GM18868 (cell line): ENCODE measurements at regions not wholly inside any gene's neighbourhood (a gene's known extent, or its start where the extent isn't known, plus 50 kb on each side); places are given as distances from the start of the nearest gene placed in this dataset.

Experiments used
- ATAC-seq: cut with Tn5 transposase; IDR thresholded peaks from one replicate; pipeline ENCODE4 v1.9.1; 2021; ENCODE audit warnings: mild to moderate bottlenecking, moderate library complexity; ENCODE audit not compliant: unreplicated experiment

DNA sequence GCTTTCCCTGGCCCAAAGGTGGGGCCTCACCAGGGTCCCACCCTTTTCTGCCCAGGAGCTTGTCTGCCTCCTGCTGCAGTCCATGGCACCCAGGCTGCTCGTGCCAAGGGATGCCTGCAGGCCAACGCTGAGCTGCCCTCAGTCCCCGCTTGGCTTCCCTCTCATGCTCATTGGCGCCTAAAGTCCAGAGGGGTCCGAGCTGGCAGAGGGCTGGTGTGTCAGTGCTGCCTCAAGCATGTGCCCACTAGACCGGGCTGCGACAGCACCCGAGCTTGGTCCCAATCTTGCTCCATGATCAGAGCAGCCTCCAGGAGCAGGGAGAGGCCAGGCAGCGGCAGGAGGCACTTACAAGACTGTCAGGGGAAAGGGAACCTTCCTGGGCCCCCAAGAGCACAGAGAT is 287.0 kb downstream of the ICOS start:
- no peak for ATAC-seq

DNA sequence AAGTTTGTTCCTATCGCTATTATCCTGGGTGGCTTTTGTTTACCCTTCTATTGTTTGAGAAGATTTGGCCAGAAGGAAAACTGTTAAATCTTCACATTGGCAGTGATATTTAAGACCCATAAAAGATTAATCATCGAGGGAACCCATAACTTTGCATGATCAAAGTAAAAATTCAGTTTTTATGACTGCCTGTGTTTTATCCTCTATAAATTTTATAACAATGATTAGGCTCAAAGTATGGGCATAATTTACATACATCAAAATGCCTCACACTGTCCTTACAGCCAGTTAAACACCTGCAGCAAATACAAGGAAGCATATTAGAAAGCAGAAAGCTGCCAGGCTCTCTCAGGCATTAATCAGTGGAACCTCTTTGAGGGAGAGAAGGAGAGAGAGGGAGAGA is 289.1 kb downstream of the ICOS start:
- no peak for ATAC-seq

DNA sequence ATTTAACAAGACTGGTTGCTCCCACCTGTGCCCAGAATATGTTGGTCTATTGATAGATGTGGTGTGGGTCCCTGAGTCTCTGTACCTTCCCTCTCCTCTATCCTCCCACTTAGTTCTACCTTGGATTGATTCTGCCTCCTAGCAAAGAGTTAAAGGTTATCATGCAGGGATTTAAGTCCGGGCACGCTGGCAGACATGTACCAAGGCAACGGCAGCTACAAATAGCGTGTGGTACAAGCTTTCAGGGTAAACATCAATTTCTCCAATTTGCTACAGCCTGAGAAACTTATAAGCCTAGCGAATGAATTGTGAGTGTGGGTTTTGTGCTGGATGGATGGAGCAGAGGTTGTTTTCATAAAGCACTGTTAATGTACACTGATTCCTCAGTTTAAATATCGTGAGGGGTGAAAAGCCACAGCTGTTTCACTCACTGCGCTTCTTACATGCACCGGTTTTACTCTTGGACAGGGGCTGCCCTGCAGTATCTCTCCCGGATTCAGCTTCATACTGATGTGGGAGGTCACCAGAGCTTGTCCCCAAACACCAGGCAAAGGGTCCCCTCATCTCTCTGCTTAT is 289.8 kb downstream of the ICOS start:
- no peak for ATAC-seq

DNA sequence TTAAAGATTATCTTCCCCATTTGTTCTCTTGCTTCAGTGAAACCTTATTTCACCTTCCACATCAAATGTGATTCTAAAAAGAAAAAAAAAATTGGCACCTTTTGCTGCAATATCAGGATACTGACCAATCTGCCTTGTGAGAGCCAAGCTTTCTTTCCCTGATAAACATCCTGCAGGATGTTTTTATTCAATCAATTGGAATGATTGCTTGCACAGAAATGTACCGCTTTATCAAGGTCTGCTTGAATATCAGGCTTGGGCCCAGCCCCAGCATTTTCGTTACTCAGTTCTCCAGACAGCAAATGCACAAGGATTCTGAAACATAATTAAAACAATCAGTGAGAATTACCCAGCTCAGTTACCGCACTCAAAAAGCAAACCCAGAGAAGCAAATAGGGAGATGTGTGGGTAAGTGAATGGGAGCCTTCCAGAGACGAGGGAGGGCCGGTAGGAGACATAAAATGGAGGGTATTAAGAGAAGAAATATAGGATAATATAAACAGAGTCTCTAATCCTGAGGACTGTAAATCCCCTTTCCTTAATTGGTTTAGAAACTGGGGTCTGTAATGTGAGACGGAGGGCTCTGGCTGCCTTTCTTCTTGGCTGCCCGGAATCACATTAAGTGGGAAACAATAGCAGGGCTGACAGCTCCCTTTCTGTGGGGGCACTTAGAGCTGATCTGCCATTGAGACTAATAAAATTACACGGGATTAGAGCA is 291.8 kb downstream of the ICOS start:
- ATAC-seq: no peak

DNA sequence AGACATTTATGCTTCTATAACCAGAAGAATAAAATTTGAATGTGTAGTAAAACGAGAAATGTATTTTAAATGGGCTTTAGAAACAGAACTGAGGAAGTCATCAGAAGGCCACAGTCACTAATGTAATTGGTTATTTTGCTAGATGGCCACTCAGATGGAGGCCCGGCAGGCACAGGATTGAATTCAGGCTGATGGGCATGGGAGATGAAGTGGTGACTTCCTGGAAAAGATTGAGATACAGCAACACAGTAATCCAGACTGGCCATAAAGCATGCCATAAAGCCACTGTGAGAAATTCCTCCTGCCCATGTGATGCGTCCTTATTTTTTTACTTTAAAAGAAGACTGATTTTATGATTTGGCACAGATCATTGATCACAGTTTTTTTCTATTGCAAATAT is 297.7 kb downstream of the ICOS start:
- no peak for ATAC-seq

DNA sequence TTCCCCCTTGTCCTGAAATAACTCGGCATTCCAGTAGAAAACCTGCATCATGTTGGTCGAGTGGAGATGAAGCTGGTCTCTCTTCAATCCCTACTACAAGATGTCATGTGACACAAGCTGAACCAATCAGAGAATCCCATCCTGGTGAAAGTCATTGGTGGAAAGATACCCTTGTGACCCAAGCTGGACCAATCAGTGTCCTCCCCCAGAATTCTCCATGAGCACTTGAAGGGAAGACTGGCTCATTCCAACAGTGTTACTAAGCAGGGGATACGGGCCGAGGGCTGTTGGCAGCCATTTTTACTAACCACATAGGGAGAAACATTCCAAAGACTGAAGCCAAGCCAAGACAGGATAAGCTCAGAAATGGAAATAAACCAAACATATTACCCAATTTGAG is 298.3 kb downstream of the ICOS start:
- no peak for ATAC-seq

DNA sequence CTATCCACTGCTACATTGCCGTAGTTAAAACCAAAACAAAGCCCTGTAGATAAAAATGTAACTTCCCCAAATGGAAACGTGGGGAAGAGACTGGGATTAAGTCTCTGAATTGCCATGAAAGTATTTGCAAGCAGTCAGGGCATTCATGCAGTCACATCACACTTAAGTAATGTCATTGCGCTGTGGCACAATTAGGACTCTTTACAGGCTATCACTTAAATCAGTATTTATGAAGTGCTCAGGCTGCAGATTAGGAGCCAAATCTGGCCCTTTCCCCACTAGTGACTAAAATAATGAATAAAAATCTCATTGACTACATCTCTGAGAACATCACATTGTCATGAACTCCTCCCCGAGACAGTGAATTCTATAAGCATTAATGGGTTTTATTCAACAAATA is 300.9 kb downstream of the ICOS start:
- ATAC-seq: no peak

DNA sequence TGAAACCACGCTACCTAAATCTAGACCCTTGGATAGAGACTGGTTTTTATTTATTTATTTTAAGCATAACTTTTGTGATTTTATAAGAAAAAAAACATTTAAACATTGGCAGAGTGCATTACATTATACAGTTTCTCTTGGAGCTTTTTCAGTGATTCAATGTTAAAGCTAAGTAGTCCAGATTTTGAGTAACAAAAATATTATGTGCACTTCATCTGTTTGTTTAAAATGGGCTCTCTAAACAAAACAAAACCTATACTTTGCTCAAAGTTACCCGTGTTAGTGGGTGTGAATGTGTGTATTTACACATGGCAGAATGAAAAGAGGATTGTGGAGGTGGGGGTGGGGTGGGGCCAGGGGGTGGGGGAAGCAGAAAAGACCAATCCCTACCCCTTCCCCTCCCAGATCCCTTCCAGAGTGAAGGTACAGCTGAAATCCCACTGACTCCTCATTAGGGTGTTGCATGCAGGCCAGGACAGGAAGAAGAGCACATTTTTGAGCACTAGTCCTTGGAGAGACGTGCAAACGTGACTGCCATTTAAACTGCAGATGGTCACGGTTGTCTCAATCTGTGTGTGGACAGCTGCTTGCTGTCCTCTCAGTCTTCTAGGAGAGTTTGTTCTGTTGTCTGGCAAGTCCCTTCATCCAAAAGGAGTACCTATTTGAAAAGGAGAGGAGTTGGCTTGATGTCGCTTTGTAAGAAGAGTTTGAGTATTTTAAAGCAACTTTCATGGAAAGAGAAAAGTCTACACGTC is 303.0 kb downstream of the ICOS start:
- ATAC-seq: no peak

DNA sequence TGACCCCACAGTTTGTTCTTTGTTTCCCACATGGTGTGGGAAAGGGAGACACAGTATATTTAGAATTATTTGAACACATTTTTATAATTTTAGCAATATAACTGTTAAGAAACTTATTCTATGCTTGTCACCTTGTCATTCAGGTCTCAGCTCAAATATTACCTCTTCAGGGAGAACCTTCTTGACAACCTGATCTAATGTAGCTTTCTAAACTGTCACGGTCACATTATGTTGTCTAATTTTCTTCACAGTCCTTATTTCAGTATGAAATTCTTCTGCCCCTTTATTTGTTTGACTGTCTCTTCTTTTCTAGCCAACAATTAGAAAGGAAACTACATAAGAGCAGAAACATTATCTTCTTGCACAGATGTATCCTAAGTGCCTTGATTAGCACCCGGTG is 304.3 kb upstream of the PARD3B start:
- ATAC-seq: no peak

DNA sequence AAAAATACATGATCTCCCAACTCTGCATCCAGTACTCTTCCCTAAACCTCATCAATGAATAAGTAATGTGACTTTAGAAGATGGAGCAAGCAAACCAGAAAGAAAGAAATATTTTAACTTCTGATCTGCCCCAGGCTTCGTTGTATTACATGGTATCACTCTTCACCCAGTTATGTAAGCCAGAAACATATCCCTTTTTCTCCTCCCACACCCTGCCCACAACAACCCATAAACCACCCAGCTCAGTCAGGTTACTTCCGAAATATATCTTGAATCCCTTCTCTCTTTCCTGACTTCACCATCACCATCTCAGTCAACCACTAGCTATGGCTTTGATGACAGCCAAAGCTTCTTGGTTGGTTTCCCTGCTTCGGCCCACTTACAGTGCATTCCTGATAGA is 295.8 kb upstream of the PARD3B start:
- no peak for ATAC-seq

DNA sequence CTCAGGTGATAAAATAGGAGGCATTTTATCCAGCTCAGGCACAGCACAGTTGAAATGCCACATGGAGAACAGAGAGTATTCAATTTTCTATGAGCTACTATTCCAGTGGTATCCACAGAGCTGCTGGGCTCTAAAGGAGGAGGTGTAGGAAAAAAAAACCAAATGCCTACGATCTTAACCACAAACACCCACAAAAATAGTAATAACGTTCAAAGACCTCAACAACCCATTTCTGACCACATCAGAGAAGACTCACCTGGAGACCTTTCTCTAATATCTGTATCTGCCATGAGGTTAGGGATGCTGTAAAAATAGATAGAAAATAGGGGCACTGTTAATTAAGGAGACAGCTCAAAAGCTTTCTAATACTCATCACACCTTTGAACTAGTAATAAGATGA is 294.6 kb upstream of the PARD3B start:
- no peak for ATAC-seq

DNA sequence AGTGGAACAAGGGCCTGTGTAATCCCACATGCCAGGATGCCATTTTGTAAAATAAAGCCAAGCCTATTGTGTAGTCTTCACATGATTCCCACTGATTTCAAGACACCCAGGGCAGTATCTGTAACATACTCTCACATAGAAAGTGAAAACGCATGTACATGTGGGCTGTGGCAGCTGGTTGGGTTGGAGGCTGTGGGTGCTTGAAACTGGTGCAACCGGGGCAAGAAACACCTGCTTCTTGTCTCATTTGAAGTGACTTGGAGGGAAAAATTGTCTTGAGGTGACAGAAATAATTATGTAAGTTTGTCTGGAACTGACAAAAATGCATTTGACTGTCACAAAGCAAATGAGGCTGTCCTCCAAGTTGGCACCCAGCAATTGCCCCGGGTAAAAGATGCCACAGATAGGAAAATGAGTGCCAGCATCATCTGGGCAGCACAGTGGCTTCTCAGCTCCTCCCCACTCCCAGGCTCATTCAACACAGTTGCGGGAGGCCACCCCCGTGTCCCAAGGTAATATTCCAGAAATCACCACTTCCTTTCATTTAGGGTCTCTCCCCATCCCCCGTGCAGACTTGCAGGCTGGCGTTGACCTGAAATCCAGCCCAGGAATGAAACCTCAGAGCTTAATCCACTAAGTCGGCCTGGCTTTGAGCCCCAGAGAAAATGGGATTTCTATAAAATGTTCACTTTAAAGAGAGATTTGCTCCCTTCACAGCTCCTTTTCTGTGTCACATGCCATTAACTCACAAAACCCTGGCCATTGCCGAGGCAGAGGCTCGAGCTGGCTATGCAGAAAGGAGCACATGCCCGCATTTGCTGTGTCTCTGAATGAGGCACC is 293.9 kb upstream of the PARD3B start:
- no peak for ATAC-seq

DNA sequence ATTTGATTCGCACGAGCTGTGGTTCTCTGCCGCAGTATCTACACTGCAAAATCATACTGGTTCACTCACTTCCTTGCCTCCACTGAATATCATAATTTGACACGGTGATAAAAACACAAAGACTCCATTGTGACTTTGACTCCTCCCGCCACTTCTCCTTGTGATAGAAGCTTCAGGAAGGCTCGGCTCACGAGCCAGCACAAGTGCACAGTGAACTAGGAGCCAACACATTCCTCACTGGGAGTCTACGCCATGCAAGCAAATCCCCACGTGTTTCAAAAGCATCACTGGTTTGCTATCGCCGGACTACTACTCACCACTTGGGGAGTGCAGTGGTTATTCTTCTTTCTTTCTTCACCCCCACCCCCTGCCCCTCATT is 293.3 kb upstream of the PARD3B start:
- no peak for ATAC-seq

DNA sequence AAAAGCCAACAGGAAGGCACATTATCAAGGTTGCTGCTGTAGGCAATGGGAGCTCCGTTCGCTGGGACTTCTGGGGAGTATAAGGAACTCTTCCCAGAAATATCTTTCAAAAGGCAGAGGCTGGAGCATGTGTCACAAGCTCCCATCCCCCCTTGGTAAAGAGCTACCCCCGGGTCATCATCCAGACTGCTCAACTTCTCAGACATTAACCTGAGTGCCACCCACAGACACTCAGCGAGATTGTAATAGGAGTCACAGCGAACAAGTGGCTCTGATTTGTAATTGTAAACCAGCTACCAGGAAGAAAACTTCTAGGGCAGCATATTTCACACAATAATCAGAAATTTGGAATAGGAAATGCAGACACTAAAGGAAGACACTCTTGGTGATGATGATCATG is 290.2 kb upstream of the PARD3B start:
- no peak for ATAC-seq

DNA sequence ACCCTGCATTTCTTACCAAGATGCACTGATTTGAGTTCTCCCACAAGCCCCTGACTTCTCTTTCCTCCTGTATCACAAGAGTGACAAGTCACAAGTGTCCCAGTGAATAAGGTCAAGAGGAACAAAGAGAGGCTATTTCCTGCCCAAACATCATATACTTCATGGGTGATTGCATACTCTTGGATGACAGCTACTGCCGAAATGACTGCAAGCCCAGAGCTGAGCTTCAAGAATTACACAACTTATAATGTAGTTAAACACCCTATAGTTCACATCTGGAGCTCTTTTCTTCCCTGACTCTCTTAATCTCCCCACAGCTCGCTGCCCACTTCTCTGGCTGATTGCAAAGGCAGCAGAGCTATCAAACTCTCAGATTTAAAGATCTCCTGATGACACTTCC is 289.7 kb upstream of the PARD3B start:
- ATAC-seq: no peak

DNA sequence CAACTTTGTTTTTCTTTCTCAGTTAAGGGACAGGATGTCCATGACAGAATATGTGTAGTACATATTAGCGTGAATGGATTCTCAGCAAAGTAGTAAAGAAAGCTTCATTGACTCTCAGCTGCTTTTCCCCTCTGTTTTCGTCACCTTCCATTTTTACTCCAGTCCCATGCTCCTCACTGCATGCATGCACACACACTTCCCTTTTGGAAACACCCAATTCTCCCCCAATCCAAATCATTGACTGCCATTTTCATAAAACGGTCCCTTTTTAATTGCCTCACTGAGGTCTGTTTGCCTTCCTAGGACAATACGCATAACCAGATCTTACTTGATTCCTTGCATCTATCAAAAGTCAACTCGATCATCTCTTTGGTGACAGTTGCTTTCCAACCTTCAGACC is 287.5 kb upstream of the PARD3B start:
- ATAC-seq: no peak

DNA sequence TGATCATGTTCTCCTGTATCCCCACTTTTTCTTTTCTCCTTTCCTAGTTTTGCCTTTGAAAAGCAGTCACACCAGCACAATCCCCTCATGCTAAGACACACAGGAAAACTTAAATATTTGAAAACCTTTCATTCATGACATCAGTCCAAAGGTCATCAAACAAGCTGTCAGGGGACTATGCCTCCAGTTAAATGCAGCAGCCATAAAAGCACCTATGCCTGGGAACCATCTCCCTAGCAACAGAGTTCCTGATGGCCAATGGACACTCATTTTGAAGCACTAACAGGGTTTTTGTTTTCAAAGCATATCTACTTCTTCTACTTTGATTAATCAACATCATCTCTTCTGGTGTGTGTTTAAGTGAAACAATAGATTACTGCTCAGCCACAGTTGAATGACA is 286.4 kb upstream of the PARD3B start:
- no peak for ATAC-seq

DNA sequence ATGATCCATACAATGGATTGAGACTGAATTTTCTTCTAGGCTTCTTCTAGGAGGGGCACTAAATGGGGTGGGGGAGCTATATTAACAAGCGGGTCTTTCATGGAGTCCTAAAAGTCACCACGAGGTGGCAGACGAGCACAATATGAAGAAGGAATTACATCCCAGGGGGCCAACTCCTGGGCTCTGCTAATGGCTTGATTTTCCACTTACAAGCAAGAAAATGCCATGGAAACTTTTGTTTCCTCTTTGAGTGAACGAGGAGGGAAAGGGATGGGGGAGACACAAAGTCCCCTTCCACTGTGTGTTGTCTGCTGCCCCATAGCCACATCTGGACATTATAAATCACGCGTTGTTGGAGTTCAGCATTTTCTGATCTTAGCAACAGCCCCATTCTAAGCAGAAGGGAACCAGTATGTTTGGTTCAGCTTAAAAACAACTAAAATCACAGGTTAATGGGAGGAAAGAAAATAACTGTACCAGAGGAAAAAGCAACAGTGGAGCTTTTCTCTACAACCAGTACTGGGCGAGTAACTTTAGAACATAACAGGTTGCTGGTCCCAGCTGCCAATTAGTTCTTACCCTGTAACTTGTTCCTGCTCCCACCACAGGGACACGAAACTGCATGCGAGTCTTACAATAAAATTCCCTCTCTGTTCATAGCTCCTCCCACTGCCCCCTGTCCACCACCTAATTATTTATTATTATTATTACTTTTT is 285.0 kb upstream of the PARD3B start:
- peak; percentile 84 for ATAC-seq

DNA sequence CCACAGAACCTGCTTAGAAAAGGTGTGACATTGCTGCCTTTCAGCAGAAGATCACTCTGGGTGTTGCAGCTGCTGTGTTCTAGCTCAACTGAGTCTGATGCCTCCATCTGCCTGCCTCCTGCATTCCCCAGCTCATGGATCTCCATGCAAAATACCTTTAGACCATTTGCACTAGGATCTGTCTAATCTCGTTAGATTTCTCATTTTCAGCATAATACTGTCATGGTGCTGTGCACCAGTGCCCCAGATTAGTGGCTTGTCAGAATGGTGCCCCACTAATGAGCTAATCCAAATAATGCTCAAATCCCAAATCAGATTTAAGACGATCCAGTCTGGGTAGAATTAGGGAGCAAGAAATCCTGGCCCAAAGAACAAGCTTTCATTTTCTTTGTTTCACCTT is 284.4 kb upstream of the PARD3B start:
- ATAC-seq: no peak

DNA sequence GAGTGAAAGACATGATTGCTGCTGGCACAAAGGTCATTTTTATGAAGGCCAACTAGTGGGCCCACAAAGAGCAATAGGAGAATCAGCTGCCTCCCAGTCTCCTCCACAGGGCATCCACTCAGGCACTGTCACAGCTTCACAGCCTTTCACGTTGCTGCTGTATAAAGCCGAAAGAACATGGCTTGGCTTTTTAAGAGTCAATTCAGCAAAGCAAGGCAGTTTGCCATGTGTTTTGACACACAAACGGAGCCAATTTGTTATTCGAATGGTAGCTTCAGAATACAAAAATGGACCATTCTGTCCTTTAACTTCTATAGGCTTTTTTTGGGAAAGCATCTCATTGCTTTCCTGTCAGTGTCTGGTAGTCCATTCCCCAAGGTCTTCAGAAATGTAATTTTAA is 283.4 kb upstream of the PARD3B start:
- ATAC-seq: no peak

DNA sequence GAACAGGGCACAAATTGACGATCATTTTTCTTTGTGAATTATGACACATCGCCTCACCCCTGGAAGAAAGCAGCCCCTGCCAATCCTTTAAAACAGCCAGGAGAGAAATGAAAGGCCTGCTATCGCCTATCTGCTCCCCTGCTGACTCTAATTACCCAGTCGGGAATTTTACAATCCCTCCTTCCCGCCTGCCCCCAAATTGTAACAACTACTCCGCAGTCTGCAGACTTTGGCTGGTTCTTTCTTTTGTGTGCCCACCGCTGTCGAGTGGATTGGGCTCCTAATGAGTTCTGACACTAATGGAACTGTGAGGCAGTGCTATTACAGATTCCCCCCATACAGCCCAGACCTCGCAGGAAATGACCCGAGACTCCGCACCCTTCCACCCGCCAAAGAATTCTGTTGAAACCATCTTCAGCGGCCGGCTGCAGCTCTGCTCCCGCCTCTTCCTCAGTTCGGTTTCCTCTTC is 281.2 kb upstream of the PARD3B start:
- no peak for ATAC-seq
